GM23338 (cell line): ENCODE measurements at regions not wholly inside any gene's neighbourhood (a gene's known extent, or its start where the extent isn't known, plus 50 kb on each side); places are given as distances from the start of the nearest gene placed in this dataset.

Source experiments
- ATAC-seq: fragments of 200-7000 bp; cut with Tn5 transposase; 3 replicates; pipeline ENCODE4 v1.9.1; 2020
- DNase-seq: peaks from one replicate; pipeline ENCODE4 v3.0.0-alpha.2; 2015; ENCODE audit warnings: low spot score
- H2AFZ ChIP-seq: fragments of 200-600 bp; sonication (generic); 2 replicates; pipeline ENCODE4 v1.8.0; 2016; ENCODE audit warnings: antibody characterized with exemption, mild to moderate bottlenecking, moderate library complexity
- H3F3A ChIP-seq: fragments of 200-600 bp; sonication (generic); replicated peaks from 2 replicates; pipeline ENCODE4 v1.8.0; 2017; ENCODE audit warnings: antibody characterized with exemption, mixed run types, low read depth
- H3K27ac ChIP-seq: fragments of 200-600 bp; sonication (generic); 2 replicates; pipeline ENCODE4 v1.6.1; 2016; ENCODE audit warnings: low read depth
- H3K27me3 ChIP-seq: fragments of 200-600 bp; sonication (generic); 2 replicates; pipeline ENCODE4 v1.8.0; 2016; ENCODE audit warnings: mild to moderate bottlenecking, mixed run types, moderate library complexity; ENCODE audit not compliant: insufficient read depth
- H3K36me3 ChIP-seq: fragments of 200-600 bp; sonication (generic); 2 replicates; pipeline ENCODE4 v1.8.0; 2016; ENCODE audit warnings: mild to moderate bottlenecking; ENCODE audit not compliant: insufficient read depth
- H3K4me1 ChIP-seq: fragments of 200-600 bp; sonication (generic); 2 replicates; pipeline ENCODE4 v1.8.0; 2016; ENCODE audit warnings: mild to moderate bottlenecking, moderate library complexity; ENCODE audit not compliant: insufficient read depth
- H3K4me2 ChIP-seq: fragments of 200-600 bp; sonication (generic); 2 replicates; pipeline ENCODE4 v1.7.1; 2017; ENCODE audit warnings: mixed run types
- H3K4me3 ChIP-seq: fragments of 200-600 bp; sonication (generic); 2 replicates; pipeline ENCODE4 v1.6.1; 2016; ENCODE audit warnings: mixed run types
- H3K79me2 ChIP-seq: fragments of 200-600 bp; sonication (generic); replicated peaks from 2 replicates; pipeline ENCODE4 v1.8.0; 2017; ENCODE audit warnings: mild to moderate bottlenecking; ENCODE audit not compliant: insufficient read depth
- H3K9me2 ChIP-seq: fragments of 200-600 bp; sonication (generic); 2 replicates; pipeline ENCODE4 v1.8.0; 2017; ENCODE audit not compliant: insufficient read depth
- H4K20me1 ChIP-seq: fragments of 200-600 bp; sonication (generic); replicated peaks from 2 replicates; pipeline ENCODE4 v1.8.0; 2017; ENCODE audit warnings: mild to moderate bottlenecking; ENCODE audit not compliant: insufficient read depth
- H3K27ac Mint-ChIP-seq: 2 replicates; pipeline ENCODE4 v1.8.0; 2020; ENCODE audit warnings: inconsistent platforms, mild to moderate bottlenecking, moderate library complexity, mixed read lengths
- H3K27me3 Mint-ChIP-seq: 3 replicates; pipeline ENCODE4 v1.8.0; 2022; ENCODE audit warnings: low read depth, mild to moderate bottlenecking, moderate library complexity, mixed read lengths, inconsistent platforms; ENCODE audit not compliant: insufficient read depth, poor library complexity
- H3K36me3 Mint-ChIP-seq: 3 replicates; pipeline ENCODE4 v1.8.0; 2021; ENCODE audit warnings: low read depth, mild to moderate bottlenecking, inconsistent platforms, moderate library complexity, mixed read lengths
- H3K4me1 Mint-ChIP-seq: 3 replicates; pipeline ENCODE4 v1.8.0; 2020; ENCODE audit warnings: mild to moderate bottlenecking, inconsistent platforms, mixed read lengths
- H3K4me3 Mint-ChIP-seq: 3 replicates; pipeline ENCODE4 v1.8.0; 2021; ENCODE audit warnings: moderate library complexity, mild to moderate bottlenecking, inconsistent platforms, mixed read lengths
- H3K9me3 Mint-ChIP-seq: 3 replicates; pipeline ENCODE4 v1.8.0; 2020; ENCODE audit warnings: moderate library complexity, mild to moderate bottlenecking, inconsistent platforms, mixed read lengths
- CREB1 ChIP-seq: fragments of 250-450 bp; sonication (Bioruptor Pico); IDR thresholded peaks from 2 replicates; pipeline ENCODE4 v1.5.0; 2020; ENCODE audit warnings: low read depth, mild to moderate bottlenecking, moderate library complexity
- CTCF ChIP-seq, 2 experiments: fragments of 200-600 bp in 1 of 2; sonication (generic) in 1 of 2; conservative IDR thresholded peaks; 2 replicates each; pipeline versions ENCODE4 v1.5.1 to v1.6.1; 2016 to 2017; ENCODE audit warnings: antibody characterized with exemption in 2 of 2, low read depth in 2 of 2, mild to moderate bottlenecking in 2 of 2, moderate library complexity in 1 of 2
- EZH2 ChIP-seq: fragments of 200-600 bp; sonication (generic); IDR thresholded peaks from one replicate; pipeline ENCODE4 v1.8.0; 2017; ENCODE audit warnings: antibody characterized with exemption, mild to moderate bottlenecking, low read depth; ENCODE audit not compliant: unreplicated experiment
- JUNB ChIP-seq: IDR thresholded peaks from one replicate; pipeline ENCODE4 v1.6.1; 2016; ENCODE audit warnings: antibody characterized with exemption; ENCODE audit not compliant: unreplicated experiment
- NANOG ChIP-seq: IDR thresholded peaks from 2 replicates; pipeline ENCODE4 v1.6.1; 2016; ENCODE audit warnings: antibody characterized with exemption, borderline replicate concordance
- POLR2AphosphoS5 ChIP-seq: IDR thresholded peaks from 2 replicates; pipeline ENCODE4 v1.6.1; 2016; ENCODE audit warnings: antibody characterized with exemption, low read depth
- STAT1 ChIP-seq: IDR thresholded peaks from one replicate; pipeline ENCODE4 v1.6.1; 2016; ENCODE audit warnings: antibody characterized with exemption; ENCODE audit not compliant: unreplicated experiment
- ZNF114 ChIP-seq: fragments of 250-450 bp; sonication (Bioruptor Pico); IDR thresholded peaks from 2 replicates; pipeline ENCODE4 v1.5.0; 2020; ENCODE audit warnings: mild to moderate bottlenecking, moderate library complexity
- ZNF331 ChIP-seq: fragments of 250-450 bp; sonication (Bioruptor Pico); IDR thresholded peaks from 2 replicates; pipeline ENCODE4 v1.5.0; 2020; ENCODE audit warnings: low read depth, mild to moderate bottlenecking, moderate library complexity
- TF ChIP-seq, protein P1 (sequence below): IDR thresholded peaks from one replicate; pipeline ENCODE4 v1.6.1; 2018; ENCODE audit warnings: antibody characterized with exemption; ENCODE audit not compliant: unreplicated experiment

DNA sequence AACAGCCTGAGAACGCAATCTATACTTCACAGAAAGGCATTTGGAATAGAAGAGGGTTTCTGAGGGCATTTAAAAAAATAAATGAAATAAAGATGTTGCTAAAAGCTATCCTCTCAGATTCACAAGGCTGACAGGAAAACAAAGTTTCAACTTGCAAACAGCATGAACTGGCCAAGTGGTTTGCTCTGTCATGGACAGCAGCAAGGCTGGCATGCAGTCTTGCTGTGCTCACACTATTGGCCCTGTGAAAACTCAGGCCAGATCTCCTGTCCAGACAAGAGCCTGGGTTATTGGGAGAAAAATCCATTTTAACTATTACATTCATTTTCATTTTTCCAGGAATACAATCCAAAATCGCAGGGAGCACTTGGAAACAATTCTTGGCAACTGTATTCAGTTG, 506.2 kb upstream of the SLC35B3 start:
- no peaks in the 10 kb centered on the region for H3K36me3 ChIP-seq

GRCh38 chr6:8940356-8940755, 505.0 kb upstream of the SLC35B3 start:
- H3K27ac Mint-ChIP-seq = no peak overlapping the region
- H2AFZ ChIP-seq = no peak overlapping the region

More for the DNA sequence above, 506.2 kb upstream of the SLC35B3 start:
- no peak overlapping the region for H3K4me3 ChIP-seq
- no peaks in the 10 kb centered on the region for H3K79me2 ChIP-seq
- DNase-seq (no peak), ATAC-seq (no peak)
- H3K4me2 ChIP-seq = no peak overlapping the region
- H3K27me3 ChIP-seq = no peaks in the 10 kb centered on the region
- Mint-ChIP-seq H3K27me3 (peaks cover under 1% of the 10 kb centered on the region), H3K36me3 (no peaks in the 10 kb centered on the region), H3K4me3 (no peak overlapping the region), H3K9me3 (no peaks in the 10 kb centered on the region), H3K4me1 (peaks cover 3% of the 10 kb centered on the region; the same call in 1 of the 3 replicates), H3K27ac (no peak overlapping the region)
- no peak overlapping the region for H2AFZ ChIP-seq
- H3F3A ChIP-seq = no peaks in the 10 kb centered on the region
- H3K27ac ChIP-seq = no peak overlapping the region
- H4K20me1 ChIP-seq = no peaks in the 10 kb centered on the region
- no peaks in the 10 kb centered on the region for H3K4me1 ChIP-seq
- no peaks in the 10 kb centered on the region for H3K9me2 ChIP-seq
- TF ChIP-seq JUNB (no peak), EZH2 (no peak), POLR2AphosphoS5 (no peak), ZNF114 (no peak)

GRCh38 chr6:8939615-8940014, 504.3 kb upstream of the SLC35B3 start:
- no peaks in the 10 kb centered on the region for H3K9me3 Mint-ChIP-seq
- no peaks in the 10 kb centered on the region for H3K27me3 Mint-ChIP-seq
- H3K4me3 Mint-ChIP-seq = no peak overlapping the region
- Histone ChIP-seq H3F3A (no peaks in the 10 kb centered on the region), H2AFZ (no peak overlapping the region; the same call in 1 of the 2 replicates), H3K36me3 (no peaks in the 10 kb centered on the region), H3K79me2 (no peaks in the 10 kb centered on the region), H3K4me3 (no peak overlapping the region), H3K27me3 (no peaks in the 10 kb centered on the region), H3K27ac (no peak overlapping the region), H3K4me2 (no peak overlapping the region), H3K4me1 (no peaks in the 10 kb centered on the region), H4K20me1 (no peaks in the 10 kb centered on the region), H3K9me2 (no peaks in the 10 kb centered on the region)
- H3K27ac Mint-ChIP-seq = 0 out of 2 replicates have a peak overlapping the region, but pooled peaks have one; percentile 20
- TF ChIP-seq, protein P1, sequence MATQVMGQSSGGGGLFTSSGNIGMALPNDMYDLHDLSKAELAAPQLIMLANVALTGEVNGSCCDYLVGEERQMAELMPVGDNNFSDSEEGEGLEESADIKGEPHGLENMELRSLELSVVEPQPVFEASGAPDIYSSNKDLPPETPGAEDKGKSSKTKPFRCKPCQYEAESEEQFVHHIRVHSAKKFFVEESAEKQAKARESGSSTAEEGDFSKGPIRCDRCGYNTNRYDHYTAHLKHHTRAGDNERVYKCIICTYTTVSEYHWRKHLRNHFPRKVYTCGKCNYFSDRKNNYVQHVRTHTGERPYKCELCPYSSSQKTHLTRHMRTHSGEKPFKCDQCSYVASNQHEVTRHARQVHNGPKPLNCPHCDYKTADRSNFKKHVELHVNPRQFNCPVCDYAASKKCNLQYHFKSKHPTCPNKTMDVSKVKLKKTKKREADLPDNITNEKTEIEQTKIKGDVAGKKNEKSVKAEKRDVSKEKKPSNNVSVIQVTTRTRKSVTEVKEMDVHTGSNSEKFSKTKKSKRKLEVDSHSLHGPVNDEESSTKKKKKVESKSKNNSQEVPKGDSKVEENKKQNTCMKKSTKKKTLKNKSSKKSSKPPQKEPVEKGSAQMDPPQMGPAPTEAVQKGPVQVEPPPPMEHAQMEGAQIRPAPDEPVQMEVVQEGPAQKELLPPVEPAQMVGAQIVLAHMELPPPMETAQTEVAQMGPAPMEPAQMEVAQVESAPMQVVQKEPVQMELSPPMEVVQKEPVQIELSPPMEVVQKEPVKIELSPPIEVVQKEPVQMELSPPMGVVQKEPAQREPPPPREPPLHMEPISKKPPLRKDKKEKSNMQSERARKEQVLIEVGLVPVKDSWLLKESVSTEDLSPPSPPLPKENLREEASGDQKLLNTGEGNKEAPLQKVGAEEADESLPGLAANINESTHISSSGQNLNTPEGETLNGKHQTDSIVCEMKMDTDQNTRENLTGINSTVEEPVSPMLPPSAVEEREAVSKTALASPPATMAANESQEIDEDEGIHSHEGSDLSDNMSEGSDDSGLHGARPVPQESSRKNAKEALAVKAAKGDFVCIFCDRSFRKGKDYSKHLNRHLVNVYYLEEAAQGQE = no peak
- TF ChIP-seq ZNF114 (no peak), POLR2AphosphoS5 (no peak), NANOG (no peak), EZH2 (no peak), STAT1 (no peak), CREB1 (CRISPR knock-in tag) (no peak), ZNF331 (CRISPR knock-in tag) (no peak)
- H3K36me3 Mint-ChIP-seq = no peaks in the 10 kb centered on the region
- ATAC-seq (no peak), DNase-seq (no peak)
- peaks cover 3% of the 10 kb centered on the region; the same call in 1 of the 3 replicates for H3K4me1 Mint-ChIP-seq

More at GRCh38 chr6:8940356-8940755, 505.0 kb upstream of the SLC35B3 start:
- Histone ChIP-seq H3K4me2 (no peak overlapping the region), H3K79me2 (no peaks in the 10 kb centered on the region), H3K9me2 (no peaks in the 10 kb centered on the region), H3K4me1 (no peaks in the 10 kb centered on the region), H3K4me3 (no peak overlapping the region), H3K27me3 (no peaks in the 10 kb centered on the region), H3K27ac (no peak overlapping the region), H3K36me3 (no peaks in the 10 kb centered on the region), H3F3A (no peaks in the 10 kb centered on the region), H4K20me1 (no peaks in the 10 kb centered on the region)
- DNase-seq = no peak
- H3K9me3 Mint-ChIP-seq = no peaks in the 10 kb centered on the region
- no peaks in the 10 kb centered on the region for H3K36me3 Mint-ChIP-seq
- no peak overlapping the region for H3K4me3 Mint-ChIP-seq
- H3K27me3 Mint-ChIP-seq = no peaks in the 10 kb centered on the region
- no peak for TF ChIP-seq CTCF (conservative IDR thresholded peaks at IDR 0.05; ENCODE audit: low read depth in 2 of 2)
- peaks cover 3% of the 10 kb centered on the region; the same call in 1 of the 3 replicates for H3K4me1 Mint-ChIP-seq
- ATAC-seq = no peak
